HepG2 (cell line): ENCODE measurements at regions not wholly inside any gene's neighbourhood (a gene's known extent, or its start where the extent isn't known, plus 50 kb on each side); places are given as distances from the start of the nearest gene placed in this dataset.

Experiments used
- CCAR2 ChIP-seq: fragments of 200-400 bp; formaldehyde crosslinking; optimal IDR thresholded peaks from 2 replicates; pipeline ENCODE3; 2018; ENCODE audit warnings: low read depth, mild to moderate bottlenecking, low read length, moderate library complexity
- DZIP1 ChIP-seq: sonication (generic); formaldehyde crosslinking; IDR thresholded peaks from 2 replicates; pipeline ENCODE4 v1.5.0; 2020; ENCODE audit warnings: mild to moderate bottlenecking, missing genetic modification reagents
- EED ChIP-seq: sonication (generic); formaldehyde crosslinking; IDR thresholded peaks from 2 replicates; pipeline ENCODE4 v1.5.0; 2020; ENCODE audit warnings: mild to moderate bottlenecking, missing genetic modification reagents
- ERF ChIP-seq: IDR thresholded peaks from 2 replicates; pipeline ENCODE4 v1.6.1; 2018; ENCODE audit warnings: missing biosample characterization, missing genetic modification reagents
- FOXA1 ChIP-seq, 2 experiments: fragments of 450-650 bp in 1 of 2; sonication (generic) in 1 of 2; formaldehyde crosslinking in 1 of 2; IDR thresholded peaks; 2 replicates each; pipeline versions ENCODE4 v1.4.0 to v1.6.1; 2016 to 2020; ENCODE audit warnings: missing genetic modification reagents in 1 of 2
- FOXA3 ChIP-seq: IDR thresholded peaks from 2 replicates; pipeline ENCODE4 v1.6.1; 2016; ENCODE audit warnings: missing genetic modification reagents, missing compliant biosample characterization
- GATA4 ChIP-seq: sonication (generic); IDR thresholded peaks from 2 replicates; pipeline ENCODE4 v1.6.1; 2016; ENCODE audit warnings: antibody characterized with exemption, low read depth, borderline replicate concordance
- KAT8 ChIP-seq: IDR thresholded peaks from 2 replicates; pipeline ENCODE4 v1.6.1; 2016; ENCODE audit warnings: missing genetic modification reagents, missing compliant biosample characterization
- MYPOP ChIP-seq: sonication (generic); formaldehyde crosslinking; IDR thresholded peaks from 2 replicates; pipeline ENCODE4 v1.8.1; 2023; ENCODE audit warnings: mild to moderate bottlenecking, moderate library complexity, missing genetic modification reagents
- NCOR1 ChIP-seq: fragments of 200-600 bp; sonication (generic); IDR thresholded peaks from 2 replicates; pipeline ENCODE4 v1.7.0; 2017; ENCODE audit warnings: antibody characterized with exemption, low read length, borderline replicate concordance
- NR2F2 ChIP-seq: IDR thresholded peaks from 2 replicates; pipeline ENCODE4 v1.6.1; 2012; ENCODE audit warnings: low read depth, inconsistent platforms, borderline replicate concordance
- NR2F6 ChIP-seq, 2 experiments: IDR thresholded peaks; 2 replicates each; pipeline ENCODE4 v1.6.1; 2016; ENCODE audit warnings: antibody characterized with exemption in 1 of 2, mild to moderate bottlenecking in 1 of 2
- PTBP1 ChIP-seq: fragments of 200-400 bp; formaldehyde crosslinking; IDR thresholded peaks from 2 replicates; pipeline ENCODE4 v1.6.1; 2018; ENCODE audit warnings: low read length, low read depth; ENCODE audit not compliant: poor library complexity, severe bottlenecking
- SMYD3 ChIP-seq: sonication (generic); formaldehyde crosslinking; IDR thresholded peaks from 2 replicates; pipeline ENCODE4 v1.8.1; 2023; ENCODE audit warnings: mild to moderate bottlenecking, missing genetic modification reagents
- SP1 ChIP-seq, 2 experiments: fragments of 450-650 bp in 1 of 2; sonication (generic) in 1 of 2; formaldehyde crosslinking in 1 of 2; IDR thresholded peaks; 2 replicates each; pipeline versions ENCODE4 v1.4.0 to v1.6.1; 2016 to 2020; ENCODE audit warnings: missing genetic modification reagents in 1 of 2
- ZFP1 ChIP-seq: IDR thresholded peaks from 2 replicates; pipeline ENCODE4 v1.6.1; 2016
- ZMAT3 ChIP-seq: sonication (generic); formaldehyde crosslinking; conservative IDR thresholded peaks from 2 replicates; pipeline ENCODE4 v1.7.0; 2021; ENCODE audit warnings: missing genetic modification reagents
- ZNF331 ChIP-seq: sonication (generic); formaldehyde crosslinking; IDR thresholded peaks from 2 replicates; pipeline ENCODE4 v1.4.0; 2020; ENCODE audit warnings: missing genetic modification reagents
- ZNF430 ChIP-seq: sonication (generic); formaldehyde crosslinking; IDR thresholded peaks from 2 replicates; pipeline ENCODE4 v1.9.0; 2021; ENCODE audit warnings: mild to moderate bottlenecking, missing genetic modification reagents
- TF ChIP-seq, protein P1 (sequence below): sonication (generic); formaldehyde crosslinking; IDR thresholded peaks from 2 replicates; pipeline ENCODE4 v1.4.0; 2020; ENCODE audit warnings: missing genetic modification reagents, borderline replicate concordance
- TF ChIP-seq, protein P2 (sequence below): sonication (generic); formaldehyde crosslinking; IDR thresholded peaks from 2 replicates; pipeline ENCODE4 v1.5.0; 2020; ENCODE audit warnings: missing genetic modification reagents
- TF ChIP-seq, protein P3 (sequence below): sonication (generic); formaldehyde crosslinking; IDR thresholded peaks from 2 replicates; pipeline ENCODE4 v1.4.0; 2020; ENCODE audit warnings: missing genetic modification reagents

DNA sequence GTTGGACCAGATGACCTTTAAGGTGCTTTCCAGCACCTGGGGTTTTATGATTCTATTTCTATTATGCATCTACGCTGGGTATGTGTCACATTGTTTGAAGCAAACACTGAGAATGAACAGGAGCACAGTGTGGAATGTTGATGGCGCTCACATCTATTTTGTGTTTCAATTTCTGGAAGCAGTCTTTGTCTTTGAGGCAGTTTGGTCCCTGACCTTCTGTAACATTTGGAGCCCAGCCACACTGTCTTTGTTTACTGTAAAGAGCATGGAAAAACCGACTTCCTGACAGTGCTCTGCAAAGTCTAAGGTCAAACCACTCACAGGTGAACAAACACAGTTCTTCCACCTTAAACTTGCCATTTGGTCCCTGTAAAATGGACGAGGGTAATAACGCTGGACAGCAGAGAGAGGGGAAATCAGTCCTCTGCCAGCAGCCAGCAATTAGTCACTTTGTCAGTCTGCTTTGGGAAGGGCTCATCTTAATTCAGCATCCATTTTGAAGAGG, 155.5 kb downstream of the PRL start (continued):
- TF ChIP-seq DZIP1 (CRISPR knock-in tag) (no peak), NR2F2 (peak; percentile 95), EED (CRISPR knock-in tag) (no peak), ZFP1 (no peak), NR2F6 (IDR thresholded peaks at IDR 0.05) (peak; percentile 91), NR2F6 (CRISPR knock-in tag; IDR thresholded peaks at IDR 0.05) (peak; percentile 95), FOXA1 (IDR thresholded peaks at IDR 0.05) (no peak), FOXA1 (CRISPR knock-in tag; IDR thresholded peaks at IDR 0.05) (peak; percentile 81), ZNF331 (CRISPR knock-in tag) (peak; percentile 99), ERF (CRISPR knock-in tag) (peak; percentile 54; the same call in 1 of the 2 replicates), FOXA3 (peak; percentile 80), GATA4 (no peak), CCAR2 (no peak), SMYD3 (peak; percentile 44; the same call in 1 of the 2 replicates), NCOR1 (no peak), SP1 (IDR thresholded peaks at IDR 0.05) (no peak), SP1 (CRISPR knock-in tag; IDR thresholded peaks at IDR 0.05) (no peak), MYPOP (CRISPR knock-in tag) (no peak), PTBP1 (no peak), ZMAT3 (CRISPR knock-in tag) (no peak), ZNF430 (CRISPR knock-in tag) (no peak), KAT8 (0 out of 2 replicates have a peak, but pooled peaks have one; percentile 26)
- TF ChIP-seq, protein P1, sequence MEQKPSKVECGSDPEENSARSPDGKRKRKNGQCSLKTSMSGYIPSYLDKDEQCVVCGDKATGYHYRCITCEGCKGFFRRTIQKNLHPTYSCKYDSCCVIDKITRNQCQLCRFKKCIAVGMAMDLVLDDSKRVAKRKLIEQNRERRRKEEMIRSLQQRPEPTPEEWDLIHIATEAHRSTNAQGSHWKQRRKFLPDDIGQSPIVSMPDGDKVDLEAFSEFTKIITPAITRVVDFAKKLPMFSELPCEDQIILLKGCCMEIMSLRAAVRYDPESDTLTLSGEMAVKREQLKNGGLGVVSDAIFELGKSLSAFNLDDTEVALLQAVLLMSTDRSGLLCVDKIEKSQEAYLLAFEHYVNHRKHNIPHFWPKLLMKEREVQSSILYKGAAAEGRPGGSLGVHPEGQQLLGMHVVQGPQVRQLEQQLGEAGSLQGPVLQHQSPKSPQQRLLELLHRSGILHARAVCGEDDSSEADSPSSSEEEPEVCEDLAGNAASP (CRISPR knock-in tag) = peak; percentile 78
- TF ChIP-seq, protein P2, sequence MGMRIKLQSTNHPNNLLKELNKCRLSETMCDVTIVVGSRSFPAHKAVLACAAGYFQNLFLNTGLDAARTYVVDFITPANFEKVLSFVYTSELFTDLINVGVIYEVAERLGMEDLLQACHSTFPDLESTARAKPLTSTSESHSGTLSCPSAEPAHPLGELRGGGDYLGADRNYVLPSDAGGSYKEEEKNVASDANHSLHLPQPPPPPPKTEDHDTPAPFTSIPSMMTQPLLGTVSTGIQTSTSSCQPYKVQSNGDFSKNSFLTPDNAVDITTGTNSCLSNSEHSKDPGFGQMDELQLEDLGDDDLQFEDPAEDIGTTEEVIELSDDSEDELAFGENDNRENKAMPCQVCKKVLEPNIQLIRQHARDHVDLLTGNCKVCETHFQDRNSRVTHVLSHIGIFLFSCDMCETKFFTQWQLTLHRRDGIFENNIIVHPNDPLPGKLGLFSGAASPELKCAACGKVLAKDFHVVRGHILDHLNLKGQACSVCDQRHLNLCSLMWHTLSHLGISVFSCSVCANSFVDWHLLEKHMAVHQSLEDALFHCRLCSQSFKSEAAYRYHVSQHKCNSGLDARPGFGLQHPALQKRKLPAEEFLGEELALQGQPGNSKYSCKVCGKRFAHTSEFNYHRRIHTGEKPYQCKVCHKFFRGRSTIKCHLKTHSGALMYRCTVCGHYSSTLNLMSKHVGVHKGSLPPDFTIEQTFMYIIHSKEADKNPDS (CRISPR knock-in tag) = no peak
- TF ChIP-seq, protein P3, sequence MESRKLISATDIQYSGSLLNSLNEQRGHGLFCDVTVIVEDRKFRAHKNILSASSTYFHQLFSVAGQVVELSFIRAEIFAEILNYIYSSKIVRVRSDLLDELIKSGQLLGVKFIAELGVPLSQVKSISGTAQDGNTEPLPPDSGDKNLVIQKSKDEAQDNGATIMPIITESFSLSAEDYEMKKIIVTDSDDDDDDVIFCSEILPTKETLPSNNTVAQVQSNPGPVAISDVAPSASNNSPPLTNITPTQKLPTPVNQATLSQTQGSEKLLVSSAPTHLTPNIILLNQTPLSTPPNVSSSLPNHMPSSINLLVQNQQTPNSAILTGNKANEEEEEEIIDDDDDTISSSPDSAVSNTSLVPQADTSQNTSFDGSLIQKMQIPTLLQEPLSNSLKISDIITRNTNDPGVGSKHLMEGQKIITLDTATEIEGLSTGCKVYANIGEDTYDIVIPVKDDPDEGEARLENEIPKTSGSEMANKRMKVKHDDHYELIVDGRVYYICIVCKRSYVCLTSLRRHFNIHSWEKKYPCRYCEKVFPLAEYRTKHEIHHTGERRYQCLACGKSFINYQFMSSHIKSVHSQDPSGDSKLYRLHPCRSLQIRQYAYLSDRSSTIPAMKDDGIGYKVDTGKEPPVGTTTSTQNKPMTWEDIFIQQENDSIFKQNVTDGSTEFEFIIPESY = no peak
